Caki2 (cell line): ENCODE measurements at regions not wholly inside any gene's neighbourhood (a gene's known extent, or its start where the extent isn't known, plus 50 kb on each side); places are given as distances from the start of the nearest gene placed in this dataset.

Experiments
- DNase-seq: peaks from one replicate; pipeline ENCODE4 v3.0.0-alpha.2; 2015; ENCODE audit warnings: low read depth
- in situ Hi-C: cut with HindIII; loops from 2 replicates; pipeline ENCODE4 v1.10.0; 2016; ENCODE audit warnings: low sequenced_read_pairs, low pct_unique_long_range_greater_than_20kb, mixed read lengths

- in situ Hi-C loops = no loop called here
- no peak for DNase-seq
Measured at GRCh38 chr22:49553518-49554295, 274.0 kb downstream of the BRD1 start.

DNA sequence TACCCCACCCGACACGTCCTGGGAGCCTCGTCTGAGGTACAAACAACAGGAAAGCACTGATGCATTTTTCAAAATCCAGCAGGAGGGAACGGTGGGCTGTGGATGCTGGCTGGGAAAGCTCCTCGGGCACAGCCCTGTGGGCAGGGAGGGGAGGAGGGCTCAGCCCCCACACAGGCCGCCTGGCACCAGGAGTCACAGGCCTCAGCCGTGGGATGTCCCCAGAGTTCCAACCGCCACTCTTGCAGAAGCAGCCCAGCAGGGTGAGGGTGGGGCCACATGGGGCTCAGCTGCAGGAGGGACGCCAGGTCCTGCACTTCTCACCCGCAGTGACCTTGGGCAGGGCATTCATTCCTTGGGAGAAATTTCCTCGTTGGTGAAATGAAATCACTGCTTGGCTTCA is 274.6 kb downstream of the BRD1 start:
- in situ Hi-C loops = no loop called here

DNA sequence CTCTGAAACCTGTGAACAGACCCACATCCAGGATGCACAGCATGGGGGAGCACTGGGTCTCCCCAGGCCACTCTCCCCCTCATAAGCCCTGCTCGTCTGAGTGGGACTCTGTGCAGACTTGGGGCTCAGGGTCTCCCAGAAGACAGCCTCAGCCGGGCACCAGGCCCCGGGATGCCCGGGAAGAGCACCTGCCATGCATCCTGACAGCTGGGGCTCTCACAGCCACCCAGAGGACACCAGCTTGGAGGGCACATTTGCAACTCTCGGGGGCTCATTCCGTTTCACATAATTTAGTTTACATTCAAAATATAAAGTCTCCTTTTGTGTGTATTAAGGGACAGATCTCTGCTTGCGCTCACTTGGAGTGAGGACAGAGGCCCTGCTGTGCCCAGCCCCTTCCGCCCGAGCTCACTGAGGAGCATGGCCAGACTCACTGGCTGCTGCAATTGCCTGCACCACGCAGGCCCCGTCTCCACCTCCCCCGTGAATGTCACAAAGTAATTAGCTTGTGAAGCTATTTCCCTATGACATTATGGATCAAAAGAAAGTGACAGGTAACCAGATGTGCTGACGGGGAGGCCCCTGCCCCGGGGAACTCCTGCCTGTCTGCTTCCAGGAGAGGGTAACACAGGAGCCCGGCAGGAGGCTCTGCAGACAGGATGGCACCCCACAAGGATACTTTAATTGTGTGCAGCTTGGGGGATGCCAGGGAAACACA is 275.6 kb downstream of the BRD1 start:
- DNase-seq = no peak
- in situ Hi-C loops = no loop called here

More for the DNA sequence above, 274.6 kb downstream of the BRD1 start:
- DNase-seq = no peak

- no peak for DNase-seq
- in situ Hi-C loops = no loop called here
Measured at GRCh38 chr22:49551446-49551845, 276.2 kb downstream of the BRD1 start.

GRCh38 chr22:49550766-49551362 is 276.8 kb downstream of the BRD1 start:
- DNase-seq = no peak
- in situ Hi-C loops = no loop called here

GRCh38 chr22:49550141-49550430 is 277.6 kb downstream of the BRD1 start:
- DNase-seq = no peak
- in situ Hi-C loops = no loop called here

DNA sequence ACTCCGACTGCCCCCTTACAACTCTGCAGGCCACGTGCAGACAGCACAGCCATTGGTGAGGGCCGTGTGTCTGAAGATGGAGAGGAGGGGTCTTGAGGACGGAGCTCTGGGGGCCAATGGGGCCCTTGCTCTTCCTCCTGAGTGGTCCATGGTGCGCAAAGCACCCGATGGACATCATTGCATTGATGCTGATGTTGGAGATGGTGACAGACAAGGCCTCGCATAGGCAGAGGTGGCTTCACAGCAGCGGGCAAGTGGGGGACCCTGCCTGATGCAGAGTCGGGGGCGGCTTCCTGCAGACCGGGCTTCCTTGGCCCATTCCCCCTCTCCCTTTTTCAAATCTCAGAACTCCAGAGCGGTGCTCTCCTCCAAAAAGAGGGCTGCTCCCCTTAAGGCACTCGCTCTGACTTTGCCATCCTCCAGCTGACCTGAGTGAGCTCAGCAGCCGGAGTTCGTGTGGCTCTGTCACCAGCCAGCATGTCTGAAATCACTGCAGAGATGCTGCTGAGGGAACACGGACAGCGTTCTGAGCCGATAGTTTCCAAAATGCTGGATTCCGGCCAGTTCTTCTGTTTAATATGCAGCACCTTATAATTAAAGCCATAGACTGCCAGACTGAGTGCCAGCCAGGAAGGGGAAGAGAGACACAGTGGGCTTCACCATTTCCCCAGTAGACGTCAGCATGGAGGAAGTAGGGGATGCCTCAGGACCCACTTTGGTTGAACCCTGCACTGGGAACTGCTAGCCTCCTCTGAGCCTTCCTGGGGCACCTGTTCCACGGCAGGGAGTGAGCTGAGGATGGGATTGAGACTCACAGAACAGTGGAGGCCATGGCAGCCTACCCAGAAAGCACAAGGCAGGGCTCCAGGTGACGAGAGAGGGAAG is 278.2 kb downstream of the BRD1 start:
- no peak for DNase-seq
- in situ Hi-C loops = no loop called here

DNA sequence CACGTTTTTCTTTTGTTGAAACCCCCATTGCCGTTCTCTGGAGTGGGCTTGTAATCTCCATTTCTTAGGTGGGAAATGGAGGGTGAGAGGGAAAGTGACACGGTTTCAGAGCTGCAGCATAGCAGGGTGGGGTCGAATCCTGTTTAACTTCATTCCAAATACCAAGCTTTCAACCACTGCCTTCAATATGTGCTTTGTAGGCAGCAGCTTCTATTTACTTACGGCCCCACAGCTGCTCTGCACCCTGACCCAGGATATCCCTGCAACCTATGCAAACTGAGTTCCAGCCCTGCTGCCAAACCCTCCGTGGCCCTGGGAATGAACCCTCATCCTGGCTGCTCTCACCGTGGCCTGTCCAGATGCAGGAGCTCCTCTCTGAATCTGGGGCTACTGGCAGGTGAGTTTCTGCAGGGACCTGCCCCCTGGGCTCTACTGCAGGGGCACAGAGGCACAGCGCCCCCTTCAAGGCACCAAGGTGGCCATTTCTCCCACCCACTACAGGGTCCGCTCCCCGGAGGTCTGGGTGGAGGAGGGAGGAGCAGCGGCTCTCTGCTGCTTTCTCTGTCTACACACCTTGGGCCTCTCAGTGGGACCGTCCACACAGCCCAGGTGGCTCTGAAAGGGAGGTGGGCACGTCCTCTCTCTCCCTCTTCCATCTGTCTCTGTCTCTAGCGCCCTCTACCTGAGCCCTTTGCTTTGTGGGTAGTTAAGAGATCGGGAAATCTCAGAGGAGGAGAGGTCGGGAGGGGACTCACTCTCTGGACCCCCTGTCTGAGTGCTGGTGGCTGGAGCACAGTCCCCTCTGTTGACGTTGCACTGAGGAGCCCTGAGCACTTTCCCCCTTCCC is 279.1 kb downstream of the BRD1 start:
- in situ Hi-C loops = no loop called here
- DNase-seq = no peak

DNA sequence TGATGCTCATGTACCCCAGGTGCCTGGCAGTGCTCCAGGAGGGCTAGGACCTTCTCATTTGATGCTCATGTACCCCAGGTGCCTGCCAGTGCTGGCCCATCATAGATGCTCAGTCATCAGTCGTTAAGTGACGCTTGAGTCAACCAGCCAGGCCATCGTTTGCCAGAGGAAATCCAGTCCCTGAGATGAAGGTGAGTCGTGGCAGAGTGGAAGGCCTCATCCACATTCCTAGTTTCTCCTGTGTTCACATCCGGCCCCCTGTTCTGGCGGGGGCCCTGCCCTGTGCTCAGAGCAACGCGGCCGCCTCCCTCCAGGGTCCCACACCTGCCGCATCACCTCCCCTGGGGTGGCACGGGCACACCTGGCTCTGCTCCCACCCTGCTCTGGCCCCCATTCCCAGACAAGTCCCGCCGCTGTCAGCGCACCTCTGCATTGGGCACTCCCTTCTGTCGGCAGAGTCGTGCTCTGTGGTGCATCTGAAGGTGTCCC is 279.9 kb downstream of the BRD1 start:
- in situ Hi-C loops = no loop called here

GRCh38 chr22:49546811-49547585 is 280.7 kb downstream of the BRD1 start:
- in situ Hi-C loops = no loop called here
- no peak for DNase-seq

More for the DNA sequence above, 279.9 kb downstream of the BRD1 start:
- DNase-seq = no peak

GRCh38 chr22:49545606-49546005 is 282.1 kb downstream of the BRD1 start:
- in situ Hi-C loops = no loop called here
- no peak for DNase-seq

DNA sequence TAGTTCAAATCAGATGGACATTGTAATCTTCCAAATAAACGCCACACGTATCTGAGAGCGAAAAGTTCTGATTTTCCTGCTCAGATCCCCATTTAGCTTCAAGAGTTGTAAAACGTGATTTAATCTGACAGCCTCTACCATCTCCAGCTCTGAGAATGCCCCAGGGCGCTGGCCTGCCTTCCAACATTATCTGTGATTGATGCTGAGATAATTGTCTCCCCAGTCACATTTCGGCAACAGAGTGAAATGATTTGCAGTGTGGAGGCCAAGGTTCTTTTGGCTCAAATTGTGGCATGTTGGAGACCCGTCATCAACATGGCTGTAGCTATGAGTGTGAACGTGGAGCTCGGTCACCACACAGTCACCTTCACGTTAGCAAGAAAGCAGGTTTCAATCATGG is 283.4 kb downstream of the BRD1 start:
- no peak for DNase-seq
- in situ Hi-C loops = no loop called here

GRCh38 chr22:49543876-49544275 is 283.8 kb downstream of the BRD1 start:
- no peak for DNase-seq
- in situ Hi-C loops = no loop called here

DNA sequence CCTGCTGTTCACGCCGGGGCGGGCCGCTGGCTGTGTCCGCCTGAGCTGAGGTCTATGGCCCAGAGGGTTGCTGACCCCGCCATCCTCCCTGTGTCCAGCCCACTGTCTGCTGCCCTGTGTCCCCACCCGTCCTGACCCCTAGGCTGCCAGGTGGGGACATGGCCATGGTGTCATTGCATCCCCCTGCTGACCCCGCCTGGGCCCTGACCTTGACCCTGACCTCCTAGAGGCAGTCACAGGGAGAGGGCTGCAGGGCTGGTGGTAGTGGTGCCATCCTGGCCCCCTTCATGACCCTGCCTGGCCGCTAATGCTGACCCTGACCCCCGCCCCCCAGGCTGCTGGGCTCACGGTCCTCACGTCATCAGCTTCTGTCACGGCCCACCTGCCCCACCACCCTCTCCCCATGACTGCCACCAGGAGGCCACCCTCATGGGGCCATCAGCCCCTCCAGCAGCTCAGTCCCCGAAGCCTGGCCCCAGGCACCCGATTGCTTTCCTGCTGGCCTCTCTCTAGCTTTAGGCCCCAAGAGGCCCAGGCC is 285.9 kb downstream of the BRD1 start:
- DNase-seq = no peak
- in situ Hi-C loops = no loop called here

- in situ Hi-C loops = no loop called here
- no peak for DNase-seq
Measured at GRCh38 chr22:49540913-49541692, 286.6 kb downstream of the BRD1 start.
